ENCODE measurements at regions not wholly inside any gene's neighbourhood (a gene's known extent, or its start where the extent isn't known, plus 50 kb on each side); places are given as distances from the start of the nearest gene placed in this dataset.

DNA sequence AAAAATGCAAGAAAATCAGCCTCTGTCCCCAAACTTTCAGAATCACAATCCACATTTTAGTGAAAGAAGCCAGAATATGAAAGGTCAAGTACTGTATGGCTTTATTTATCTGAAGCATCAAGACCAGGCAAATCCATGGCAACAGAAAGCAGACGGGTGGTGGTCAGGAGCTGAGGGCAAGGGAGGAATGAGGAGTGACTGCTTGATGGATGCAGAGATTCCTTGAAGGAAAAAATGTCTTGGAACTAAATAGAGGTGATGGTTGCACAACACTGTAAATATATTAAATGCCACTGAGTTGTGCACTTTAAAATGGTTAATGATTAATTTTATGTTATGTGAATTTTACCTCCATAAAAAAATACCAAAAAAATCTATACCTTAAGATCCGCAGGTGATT is 165.1 kb downstream of the GXYLT1 start:
- no peak for TF ChIP-seq POLR2A (IDR thresholded peaks at IDR 0.05; ENCODE audit: low read depth, low read length)
- TF ChIP-seq SPI1 (IDR thresholded peaks at IDR 0.05; ENCODE audit: low read depth, low read length) = no peak
- TF ChIP-seq POU2F2 (IDR thresholded peaks at IDR 0.05; ENCODE audit: low read depth, low read length) = no peak
- no peak for TF ChIP-seq POLR2AphosphoS5 (IDR thresholded peaks at IDR 0.05; ENCODE audit: low read depth, low read length)
- TF ChIP-seq TAF1 (IDR thresholded peaks at IDR 0.05; ENCODE audit: low read depth, low read length) = no peak
- TF ChIP-seq PAX5 (IDR thresholded peaks at IDR 0.05; ENCODE audit: insufficient read depth, low read length, severe bottlenecking) = no peak
